ENCODE measurements at regions not wholly inside any gene's neighbourhood (a gene's known extent, or its start where the extent isn't known, plus 50 kb on each side); places are given as distances from the start of the nearest gene placed in this dataset.

DNA sequence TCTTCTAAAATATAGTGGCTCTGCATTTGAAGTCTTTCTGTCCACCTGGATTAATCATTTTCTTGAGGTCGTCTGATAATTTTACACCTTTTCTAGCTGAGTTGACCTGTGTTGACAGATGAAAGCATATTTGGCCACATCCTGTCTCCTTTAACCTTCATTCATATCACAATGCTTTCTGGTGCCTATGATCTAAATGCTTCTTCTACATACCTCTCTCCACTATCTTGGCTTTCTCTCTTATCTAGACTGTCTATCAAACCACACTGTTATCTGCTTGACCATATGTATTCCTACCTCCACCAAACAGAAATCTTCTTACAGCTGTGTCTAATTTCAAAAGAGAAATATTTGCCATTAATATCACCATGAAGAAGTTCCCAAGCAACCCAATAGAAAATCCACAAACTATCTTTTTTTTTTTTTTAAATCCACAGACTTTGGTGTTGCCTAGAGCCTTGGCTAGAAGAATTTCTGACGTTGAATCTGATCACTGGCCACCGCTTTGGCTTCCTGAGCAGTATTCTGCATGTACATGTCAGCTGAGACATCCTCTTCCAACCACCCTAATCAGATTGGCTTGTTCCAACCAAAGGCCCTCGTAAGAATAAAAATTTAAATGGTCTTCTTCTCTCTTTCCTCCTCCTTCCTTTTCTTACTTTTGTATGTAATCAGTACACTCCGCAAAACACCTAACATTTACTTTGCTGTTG lies 66.3 kb upstream of the SP4 start:
- no peak for DNase-seq (ENCODE audit: low read depth, low spot score)

More for the DNA sequence above, 66.3 kb upstream of the SP4 start:
- intact Hi-C loops (cut with micrococcal nuclease), result no loop called here
- TF ChIP-seq SP1 (IDR thresholded peaks at IDR 0.05; ENCODE audit: low read depth) (no peak), FOSL1 (IDR thresholded peaks at IDR 0.05; ENCODE audit: low read depth) (no peak), ZNF274 (IDR thresholded peaks at IDR 0.05; ENCODE audit: low read depth, low read length) (no peak), EZH2 (IDR thresholded peaks at IDR 0.05) (no peak), ATF3 (IDR thresholded peaks at IDR 0.05) (no peak), CEBPB (IDR thresholded peaks at IDR 0.05; ENCODE audit: low read depth) (no peak), CTCF (IDR thresholded peaks at IDR 0.05 in 2 of 3, conservative IDR thresholded peaks at IDR 0.05 in 1 of 3; ENCODE audit: borderline replicate concordance in 1 of 3, insufficient read depth in 1 of 3, low read depth in 2 of 3, low read length in 2 of 3) (no peak), TCF7L2 (IDR thresholded peaks at IDR 0.05; ENCODE audit: borderline replicate concordance, extremely low read depth, insufficient read depth, insufficient read length) (no peak), POLR2AphosphoS5 (IDR thresholded peaks at IDR 0.05; ENCODE audit: low read depth, low read length) (no peak), ZBTB33 (IDR thresholded peaks at IDR 0.05; ENCODE audit: extremely low read depth, insufficient replicate concordance, low read length) (no peak), SIN3A (IDR thresholded peaks at IDR 0.05; ENCODE audit: low read depth) (no peak), EGR1 (IDR thresholded peaks at IDR 0.05; ENCODE audit: low read depth) (no peak), YY1 (IDR thresholded peaks at IDR 0.05; ENCODE audit: extremely low read depth, insufficient replicate concordance, low read depth, low read length) (no peak)
- TF ChIP-seq, protein P1, sequence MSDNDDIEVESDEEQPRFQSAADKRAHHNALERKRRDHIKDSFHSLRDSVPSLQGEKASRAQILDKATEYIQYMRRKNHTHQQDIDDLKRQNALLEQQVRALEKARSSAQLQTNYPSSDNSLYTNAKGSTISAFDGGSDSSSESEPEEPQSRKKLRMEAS (IDR thresholded peaks at IDR 0.05), result no peak
- BruUV-seq (replicated peaks), result no TSS peak
- ChIA-PET RAD21 (ENCODE audit: low non-redundant PET in 1 of 2, low total read pairs in 2 of 2, uncharacterized antibody in 2 of 2, unreplicated experiment in 2 of 2) (no interaction called here), CTCF (no interaction called here), POLR2A (no interaction called here)
- H3K36me3 ChIP-seq (ENCODE audit: control insufficient read depth in 1 of 2, insufficient read depth in 2 of 2, low read length in 2 of 2), result no peaks in the 10 kb centered on the region
- no peak overlapping the region for H2AFZ ChIP-seq (ENCODE audit: low read depth, low read length, poor library complexity, severe bottlenecking)
- H3K9me2 ChIP-seq (ENCODE audit: insufficient read depth), result no peaks in the 10 kb centered on the region
- no peaks in the 10 kb centered on the region for H3K9me3 ChIP-seq (ENCODE audit: control insufficient read depth in 1 of 2, insufficient read depth in 1 of 2, low read depth in 1 of 2, low read length in 2 of 2)
- H3K27me3 ChIP-seq (ENCODE audit: insufficient read depth, low read length), result no peaks in the 10 kb centered on the region
- H3K9ac ChIP-seq (ENCODE audit: low read length), result no peak overlapping the region
- H3K4me3 ChIP-seq (replicated peaks in 1 of 2; ENCODE audit: low read depth in 1 of 2, low read length in 2 of 2), result no peak overlapping the region
- no peaks in the 10 kb centered on the region for H3K79me2 ChIP-seq (ENCODE audit: insufficient read depth, low read length)
- no peak overlapping the region for H3K27ac ChIP-seq (ENCODE audit: low read depth, low read length)
- H3K4me1 ChIP-seq (ENCODE audit: control insufficient read depth in 1 of 2, insufficient read depth in 2 of 2, low read length in 2 of 2), result peaks cover 7 to 8% of the 10 kb centered on the region in 2 experiments; a peak in 3 of 4 replicates
- no peak for ATAC-seq
- H3K4me2 ChIP-seq (ENCODE audit: low read length), result no peak overlapping the region
- H4K20me1 ChIP-seq (ENCODE audit: insufficient read depth), result no peaks in the 10 kb centered on the region

Data from HCT116 (cell line).